ENCODE measurements at regions not wholly inside any gene's neighbourhood (a gene's known extent, or its start where the extent isn't known, plus 50 kb on each side); places are given as distances from the start of the nearest gene placed in this dataset.
A peak's percentile ranks its signal among the peaks of the same experiment; 100 is the strongest.

GRCh38 chr18:25895518-25895917 is 194.9 kb downstream of the SS18 start:
- no peaks in the 10 kb centered on the region for H3K36me3 ChIP-seq (replicated peaks in 1 of 2; ENCODE audit: control extremely low read depth in 1 of 2, control insufficient read depth in 1 of 2, extremely low read depth in 1 of 2, insufficient read depth in 2 of 2, low read length in 1 of 2)
- no peak overlapping the region for H3K27ac ChIP-seq (ENCODE audit: low read length in 2 of 2)
- H3K27me3 ChIP-seq (replicated peaks in 1 of 4; ENCODE audit: control extremely low read depth in 1 of 4, control insufficient read depth in 3 of 4, insufficient read depth in 4 of 4, low read length in 3 of 4): no peaks in the 10 kb centered on the region
- peak overlapping the region; percentile 57 for H2AFZ ChIP-seq (ENCODE audit: insufficient read depth, low read depth, low read length, poor library complexity, severe bottlenecking)
- H3K4me3 ChIP-seq (ENCODE audit: control extremely low read depth in 1 of 5, extremely low read depth in 1 of 5, insufficient read depth in 1 of 5, low read depth in 2 of 5, low read length in 4 of 5): no peak overlapping the region
- intact Hi-C loops (cut with micrococcal nuclease): no loop called here
- Mint-ChIP-seq H3K27me3 (peaks cover 18% of the 10 kb centered on the region), H3K9me3 (ENCODE audit: insufficient read depth) (no peaks in the 10 kb centered on the region), H3K4me1 (no peaks in the 10 kb centered on the region), H3K4me3 (no peak overlapping the region), H3K27ac (no peak overlapping the region)
- no peaks in the 10 kb centered on the region for H3K9me3 ChIP-seq (ENCODE audit: control extremely low read depth in 1 of 3, control insufficient read depth in 2 of 3, insufficient read depth in 1 of 3, low read length in 2 of 3)
- H3K4me1 ChIP-seq (ENCODE audit: control insufficient read depth in 2 of 2, insufficient read depth in 2 of 2, low read length in 2 of 2): no peaks in the 10 kb centered on the region
- H3K79me2 ChIP-seq (ENCODE audit: control insufficient read depth, insufficient read depth, low read length): no peaks in the 10 kb centered on the region
- no peak for TF ChIP-seq CTCF (IDR thresholded peaks at IDR 0.05)
- TF ChIP-seq EZH2 (IDR thresholded peaks at IDR 0.05; ENCODE audit: borderline replicate concordance, insufficient read depth, low read depth, low read length, poor library complexity, severe bottlenecking): no peak
- POLR2A ChIA-PET: no interaction called here
- no peak overlapping the region for H3K9ac ChIP-seq (ENCODE audit: low read length)
- CTCF ChIA-PET: interaction anchor here (0.6 to 3.1 kb wide), 8 partner anchors 10 to 1408 kb away, joined by 3 to 10 read pairs (median 4); no protein-coding TSS in a partner anchor
- H3K4me2 ChIP-seq (replicated peaks; ENCODE audit: low read depth, low read length, poor library complexity, severe bottlenecking): no peak overlapping the region
- DNase-seq (no peak), ATAC-seq (ENCODE audit: low read depth) (no peak)
- 60% methylated on average over 1 of the region's 3 CpGs for WGBS (ENCODE audit: insufficient coverage)
- H4K20me1 ChIP-seq (ENCODE audit: control insufficient read depth, insufficient read depth, low read length, poor library complexity, severe bottlenecking): no peaks in the 10 kb centered on the region

- no peak for DNase-seq
- H3K27ac ChIP-seq (ENCODE audit: low read length in 2 of 2): no peak overlapping the region
- no peak overlapping the region for H3K27ac Mint-ChIP-seq
- CTCF ChIA-PET: interaction anchor here (0.6 to 1.5 kb wide), 2 partner anchors 9 to 1286 kb away, joined by 3 to 4 read pairs; no protein-coding TSS in a partner anchor
- H4K20me1 ChIP-seq (ENCODE audit: control insufficient read depth, insufficient read depth, low read length, poor library complexity, severe bottlenecking): no peaks in the 10 kb centered on the region
- no peak overlapping the region for H3K9ac ChIP-seq (ENCODE audit: low read length)
- H3K27me3 ChIP-seq (replicated peaks in 1 of 4; ENCODE audit: control extremely low read depth in 1 of 4, control insufficient read depth in 3 of 4, insufficient read depth in 4 of 4, low read length in 3 of 4): no peaks in the 10 kb centered on the region
- H3K9me3 Mint-ChIP-seq (ENCODE audit: insufficient read depth): peaks cover 16% of the 10 kb centered on the region
- peaks cover 0 to 12% (median 2%) of the 10 kb centered on the region in 3 donors for H3K9me3 ChIP-seq (ENCODE audit: control extremely low read depth in 1 of 3, control insufficient read depth in 2 of 3, insufficient read depth in 1 of 3, low read length in 2 of 3)
- no peak overlapping the region for H2AFZ ChIP-seq (ENCODE audit: insufficient read depth, low read depth, low read length, poor library complexity, severe bottlenecking)
- H3K4me1 Mint-ChIP-seq: no peaks in the 10 kb centered on the region
- H3K4me2 ChIP-seq (replicated peaks; ENCODE audit: low read depth, low read length, poor library complexity, severe bottlenecking): no peak overlapping the region
- no peak overlapping the region for H3K4me3 Mint-ChIP-seq
- POLR2A ChIA-PET: no interaction called here
- no peak for TF ChIP-seq EZH2 (IDR thresholded peaks at IDR 0.05; ENCODE audit: borderline replicate concordance, insufficient read depth, low read depth, low read length, poor library complexity, severe bottlenecking)
- TF ChIP-seq CTCF (IDR thresholded peaks at IDR 0.05): no peak
- no peaks in the 10 kb centered on the region for H3K79me2 ChIP-seq (ENCODE audit: control insufficient read depth, insufficient read depth, low read length)
- no peak overlapping the region for H3K4me3 ChIP-seq (ENCODE audit: control extremely low read depth in 1 of 5, extremely low read depth in 1 of 5, insufficient read depth in 1 of 5, low read depth in 2 of 5, low read length in 4 of 5)
- no peaks in the 10 kb centered on the region for H3K36me3 ChIP-seq (replicated peaks in 1 of 2; ENCODE audit: control extremely low read depth in 1 of 2, control insufficient read depth in 1 of 2, extremely low read depth in 1 of 2, insufficient read depth in 2 of 2, low read length in 1 of 2)
- intact Hi-C loops (cut with micrococcal nuclease): no loop called here
- H3K4me1 ChIP-seq (ENCODE audit: control insufficient read depth in 2 of 2, insufficient read depth in 2 of 2, low read length in 2 of 2): no peaks in the 10 kb centered on the region
- ATAC-seq (ENCODE audit: low read depth): no peak
- H3K27me3 Mint-ChIP-seq: peaks cover 9% of the 10 kb centered on the region
Observed at GRCh38 chr18:25886283-25886682, 204.1 kb downstream of the SS18 start.

Measured in B cell (primary cell).